ENCODE measurements at regions not wholly inside any gene's neighbourhood (a gene's known extent, or its start where the extent isn't known, plus 50 kb on each side); places are given as distances from the start of the nearest gene placed in this dataset.

GRCh38 chr11:121889186-121889585, 226.8 kb downstream of the BLID start:
- no peak for TF ChIP-seq CTCF (IDR thresholded peaks at IDR 0.05)
- no peak for TF ChIP-seq POLR2A (IDR thresholded peaks at IDR 0.05)

Data from vagina (tissue), 2 donors.